ENCODE measurements at regions not wholly inside any gene's neighbourhood (a gene's known extent, or its start where the extent isn't known, plus 50 kb on each side); places are given as distances from the start of the nearest gene placed in this dataset.
"Not testable (repeated sequence)": the region's sequence is repeated elsewhere in the genome, so short reads cannot be mapped to it uniquely, and the experiment has no call there.

- no peak for DNase-seq
These were observed 857.1 kb downstream of the TAF11L14 start for GRCh38 chr5:18491349-18491748.

GRCh38 chr5:18495157-18495556 lies 860.9 kb downstream of the TAF11L14 start:
- DNase-seq, result no peak

GRCh38 chr5:18496041-18496440 lies 861.8 kb downstream of the TAF11L14 start:
- no peak for DNase-seq

- no peak for DNase-seq
These were observed 862.8 kb downstream of the TAF11L14 start for GRCh38 chr5:18497089-18497488.

- no peak for DNase-seq
These were observed 869.6 kb downstream of the TAF11L14 start for GRCh38 chr5:18503797-18504328.

- no peak for DNase-seq
These were observed 872.9 kb downstream of the TAF11L14 start for GRCh38 chr5:18507114-18507513.

GRCh38 chr5:18517641-18518380 lies 883.6 kb downstream of the TAF11L14 start:
- no peak for DNase-seq

- DNase-seq, result no peak
These were observed 889.1 kb downstream of the TAF11L14 start for GRCh38 chr5:18523380-18523779.

- DNase-seq, result no peak
These were observed 892.6 kb downstream of the TAF11L14 start for GRCh38 chr5:18526792-18527405.

GRCh38 chr5:18533137-18533536 lies 898.9 kb downstream of the TAF11L14 start:
- DNase-seq, result no peak

- no peak for DNase-seq
These were observed 899.9 kb downstream of the TAF11L14 start for GRCh38 chr5:18534119-18534518.

- not testable (repeated sequence) for DNase-seq
These were observed 901.5 kb downstream of the TAF11L14 start for GRCh38 chr5:18535753-18536152.

GRCh38 chr5:18544421-18544820 lies 910.2 kb downstream of the TAF11L14 start:
- no peak for DNase-seq

GRCh38 chr5:18546591-18546990 lies 912.3 kb downstream of the TAF11L14 start:
- no peak for DNase-seq

- no peak for DNase-seq
These were observed 917.5 kb downstream of the TAF11L14 start for GRCh38 chr5:18551716-18552115.

GRCh38 chr5:18553269-18553668 lies 919.0 kb downstream of the TAF11L14 start:
- no peak for DNase-seq

- no peak for DNase-seq
These were observed 926.3 kb downstream of the TAF11L14 start for GRCh38 chr5:18560602-18561001.

GRCh38 chr5:18563853-18564252 lies 929.6 kb downstream of the TAF11L14 start:
- no peak for DNase-seq

GRCh38 chr5:18566671-18567070 lies 932.4 kb downstream of the TAF11L14 start:
- no peak for DNase-seq

- no peak for DNase-seq
These were observed 942.3 kb downstream of the TAF11L14 start for GRCh38 chr5:18576586-18576985.

- no peak for DNase-seq
These were observed 966.9 kb downstream of the TAF11L14 start for GRCh38 chr5:18601185-18601584.

- no peak for DNase-seq
These were observed 968.1 kb downstream of the TAF11L14 start for GRCh38 chr5:18602402-18602801.

- DNase-seq, result no peak
These were observed 970.9 kb downstream of the TAF11L14 start for GRCh38 chr5:18605186-18605585.

GRCh38 chr5:18607570-18607969 lies 973.3 kb downstream of the TAF11L14 start:
- no peak for DNase-seq
